Prostate gland (tissue), 2 donors: ENCODE measurements at regions not wholly inside any gene's neighbourhood (a gene's known extent, or its start where the extent isn't known, plus 50 kb on each side); places are given as distances from the start of the nearest gene placed in this dataset.

ENCODE experiments used
- DNase-seq: peaks from one replicate; pipeline ENCODE4 v3.0.0-alpha.2; 2019; ENCODE audit warnings: low spot score
- H3K27ac ChIP-seq, 2 donors: fragments of 200-600 bp; sonication (generic); 2 replicates each; pipeline ENCODE4 v1.5.1; 2017 to 2019
- H3K27me3 ChIP-seq: fragments of 200-600 bp; sonication (generic); replicated peaks from 2 replicates; pipeline ENCODE4 v1.5.1; 2019; ENCODE audit not compliant: insufficient read depth
- H3K36me3 ChIP-seq, 2 donors: fragments of 200-600 bp; sonication (generic); 1 replicate in 1 of 2; 2 replicates in 1 of 2; pipeline versions ENCODE4 v1.5.1 to v1.8.1; 2017 to 2019
- H3K4me1 ChIP-seq: fragments of 200-600 bp; sonication (generic); replicated peaks from 2 replicates; pipeline ENCODE4 v1.5.1; 2019
- H3K4me3 ChIP-seq, 2 donors: fragments of 200-600 bp; sonication (generic); 2 replicates each; pipeline ENCODE4 v1.5.1; 2017 to 2019
- H3K9me3 ChIP-seq: fragments of 200-600 bp; sonication (generic); 2 replicates; pipeline ENCODE4 v1.5.1; 2017
- CTCF ChIP-seq, 4 experiments: fragments of 200-600 bp in 2 of 4; fragments of 450-650 bp in 2 of 4; sonication (generic) in 2 of 4; IDR thresholded peaks; 1 replicate in 3 of 4; 2 replicates in 1 of 4; pipeline ENCODE4 v1.5.1; 2016 to 2019; ENCODE audit warnings: antibody characterized with exemption in 4 of 4, mild to moderate bottlenecking in 2 of 4, moderate library complexity in 2 of 4
- POLR2A ChIP-seq: fragments of 450-650 bp; IDR thresholded peaks from one replicate; pipeline ENCODE4 v1.6.1; 2016; ENCODE audit warnings: antibody characterized with exemption, mild to moderate bottlenecking
- POLR2AphosphoS5 ChIP-seq: sonication (generic); formaldehyde crosslinking; IDR thresholded peaks from one replicate; pipeline ENCODE4 v1.6.1; 2017; ENCODE audit warnings: antibody characterized with exemption
- WGBS: methylation state at CpG from one replicate; pipeline ENCODE4 v1.1.5; 2018; 5-methylcytosine and 5-hydroxymethylcytosine counted together
- intact Hi-C: fragments of 100-400 bp; cut with DNase I; formaldehyde crosslinking; loops from one replicate; pipeline ENCODE4 v1.14.2; 2022

GRCh38 chr2:14433946-14434495 lies 198.5 kb upstream of the LRATD1 start:
- H3K4me1 ChIP-seq, result no peaks in the 10 kb centered on the region
- DNase-seq, result no peak
- H3K36me3 ChIP-seq, result no peaks in the 10 kb centered on the region
- H3K4me3 ChIP-seq, result no peak overlapping the region
- WGBS, result 66% methylated on average over 5 of the region's 5 CpGs
- TF ChIP-seq POLR2AphosphoS5 (no peak), CTCF (IDR thresholded peaks at IDR 0.05) (no peak), POLR2A (no peak)
- intact Hi-C loops, result no loop called here
- no peaks in the 10 kb centered on the region for H3K27me3 ChIP-seq
- no peak overlapping the region for H3K27ac ChIP-seq
- H3K9me3 ChIP-seq, result no peaks in the 10 kb centered on the region

GRCh38 chr2:14445670-14446069 lies 186.8 kb upstream of the LRATD1 start:
- intact Hi-C loops, result no loop called here
- no peaks in the 10 kb centered on the region for H3K4me1 ChIP-seq
- no peak overlapping the region for H3K4me3 ChIP-seq
- DNase-seq, result no peak
- no peak overlapping the region for H3K27ac ChIP-seq
- no peaks in the 10 kb centered on the region for H3K27me3 ChIP-seq
- no peak for TF ChIP-seq CTCF (IDR thresholded peaks at IDR 0.05)
- H3K9me3 ChIP-seq, result no peaks in the 10 kb centered on the region
- no peaks in the 10 kb centered on the region for H3K36me3 ChIP-seq

GRCh38 chr2:14448340-14448739 lies 184.2 kb upstream of the LRATD1 start:
- no peaks in the 10 kb centered on the region for H3K36me3 ChIP-seq
- no peaks in the 10 kb centered on the region for H3K9me3 ChIP-seq
- no peak overlapping the region for H3K27ac ChIP-seq
- H3K4me1 ChIP-seq, result no peaks in the 10 kb centered on the region
- H3K4me3 ChIP-seq, result no peak overlapping the region
- no peak for DNase-seq
- TF ChIP-seq CTCF (IDR thresholded peaks at IDR 0.05) (no peak), POLR2A (no peak), POLR2AphosphoS5 (no peak)
- intact Hi-C loops, result no loop called here
- H3K27me3 ChIP-seq, result no peaks in the 10 kb centered on the region
- WGBS, result 100% methylated on average over 1 of the region's 1 CpG

- H3K9me3 ChIP-seq, result no peaks in the 10 kb centered on the region
- H3K4me1 ChIP-seq, result peaks cover 5% of the 10 kb centered on the region
- DNase-seq, result no peak
- no peaks in the 10 kb centered on the region for H3K36me3 ChIP-seq
- TF ChIP-seq POLR2AphosphoS5 (no peak), CTCF (IDR thresholded peaks at IDR 0.05) (no peak), POLR2A (no peak)
- H3K27me3 ChIP-seq, result no peaks in the 10 kb centered on the region
- no peak overlapping the region for H3K4me3 ChIP-seq
- H3K27ac ChIP-seq, result no peak overlapping the region
- intact Hi-C loops, result no loop called here
- WGBS, result 72% methylated on average over 2 of the region's 2 CpGs
Observed at GRCh38 chr2:14451312-14451711, 181.2 kb upstream of the LRATD1 start.

- 83% methylated on average over 3 of the region's 3 CpGs for WGBS
- no peaks in the 10 kb centered on the region for H3K27me3 ChIP-seq
- H3K27ac ChIP-seq, result no peak overlapping the region
- intact Hi-C loops, result no loop called here
- TF ChIP-seq POLR2AphosphoS5, result no peak
- no peak for TF ChIP-seq POLR2A
- TF ChIP-seq CTCF (IDR thresholded peaks at IDR 0.05), result no peak
- no peaks in the 10 kb centered on the region for H3K9me3 ChIP-seq
- DNase-seq, result no peak
- H3K36me3 ChIP-seq, result no peaks in the 10 kb centered on the region
- H3K4me3 ChIP-seq, result no peak overlapping the region
- peaks cover 5% of the 10 kb centered on the region for H3K4me1 ChIP-seq
Observed at GRCh38 chr2:14454202-14454601, 178.3 kb upstream of the LRATD1 start.
